Type B pancreatic cell (in vitro differentiated cells): ENCODE measurements at regions not wholly inside any gene's neighbourhood (a gene's known extent, or its start where the extent isn't known, plus 50 kb on each side); places are given as distances from the start of the nearest gene placed in this dataset.

Experiments
- DNase-seq: peaks from one replicate; pipeline ENCODE4 v3.0.0; 2021; ENCODE audit warnings: mixed read lengths; ENCODE audit not compliant: unreplicated experiment; ENCODE audit errors: extremely low spot score
- H3K27ac Mint-ChIP-seq: 2 replicates; pipeline ENCODE4 v1.8.0; 2021; ENCODE audit warnings: mild to moderate bottlenecking, mixed read lengths
- H3K27me3 Mint-ChIP-seq: 2 replicates; pipeline ENCODE4 v1.8.0; 2021; ENCODE audit warnings: mixed read lengths
- H3K36me3 Mint-ChIP-seq: 2 replicates; pipeline ENCODE4 v1.8.0; 2021; ENCODE audit warnings: mixed read lengths
- H3K4me1 Mint-ChIP-seq: one replicate; pipeline ENCODE4 v1.8.0; 2021; ENCODE audit warnings: mixed read lengths; ENCODE audit not compliant: unreplicated experiment
- H3K4me3 Mint-ChIP-seq: 2 replicates; pipeline ENCODE4 v1.8.0; 2021; ENCODE audit warnings: mild to moderate bottlenecking, mixed read lengths
- H3K9me3 Mint-ChIP-seq: 2 replicates; pipeline ENCODE4 v1.8.0; 2021; ENCODE audit warnings: mixed read lengths
- TF ChIP-seq, protein P1 (sequence below): fragments of 200-600 bp; sonication (generic); conservative IDR thresholded peaks from 2 replicates; pipeline ENCODE4 v1.5.0; 2021; ENCODE audit warnings: antibody characterized with exemption, mild to moderate bottlenecking

DNA sequence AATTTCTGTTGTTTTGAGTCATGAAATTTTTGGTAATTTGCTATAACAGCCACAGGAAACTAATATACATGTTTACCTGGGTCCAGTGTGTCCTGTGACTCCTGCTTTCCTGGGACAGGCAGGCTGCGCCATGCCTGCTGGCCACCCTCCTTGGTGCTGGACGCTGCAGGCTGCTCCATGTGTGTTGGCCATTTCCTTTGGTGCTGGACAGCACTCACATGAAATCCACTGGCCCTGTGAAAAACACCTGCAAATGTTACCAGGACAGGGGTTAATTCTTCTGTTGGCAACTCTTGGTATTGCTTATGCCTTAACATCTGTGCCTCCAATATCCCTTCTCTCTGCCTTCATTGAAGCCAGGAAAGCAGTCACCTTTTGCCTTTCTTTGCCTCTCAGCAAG lies 86.9 kb upstream of the ATP10A start:
- Mint-ChIP-seq H3K4me1 (peaks cover 8% of the 10 kb centered on the region), H3K36me3 (no peaks in the 10 kb centered on the region), H3K4me3 (no peak overlapping the region), H3K27me3 (no peaks in the 10 kb centered on the region), H3K9me3 (no peaks in the 10 kb centered on the region), H3K27ac (no peak overlapping the region)
- TF ChIP-seq, protein P1, sequence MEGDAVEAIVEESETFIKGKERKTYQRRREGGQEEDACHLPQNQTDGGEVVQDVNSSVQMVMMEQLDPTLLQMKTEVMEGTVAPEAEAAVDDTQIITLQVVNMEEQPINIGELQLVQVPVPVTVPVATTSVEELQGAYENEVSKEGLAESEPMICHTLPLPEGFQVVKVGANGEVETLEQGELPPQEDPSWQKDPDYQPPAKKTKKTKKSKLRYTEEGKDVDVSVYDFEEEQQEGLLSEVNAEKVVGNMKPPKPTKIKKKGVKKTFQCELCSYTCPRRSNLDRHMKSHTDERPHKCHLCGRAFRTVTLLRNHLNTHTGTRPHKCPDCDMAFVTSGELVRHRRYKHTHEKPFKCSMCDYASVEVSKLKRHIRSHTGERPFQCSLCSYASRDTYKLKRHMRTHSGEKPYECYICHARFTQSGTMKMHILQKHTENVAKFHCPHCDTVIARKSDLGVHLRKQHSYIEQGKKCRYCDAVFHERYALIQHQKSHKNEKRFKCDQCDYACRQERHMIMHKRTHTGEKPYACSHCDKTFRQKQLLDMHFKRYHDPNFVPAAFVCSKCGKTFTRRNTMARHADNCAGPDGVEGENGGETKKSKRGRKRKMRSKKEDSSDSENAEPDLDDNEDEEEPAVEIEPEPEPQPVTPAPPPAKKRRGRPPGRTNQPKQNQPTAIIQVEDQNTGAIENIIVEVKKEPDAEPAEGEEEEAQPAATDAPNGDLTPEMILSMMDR: no peak
- no peak for DNase-seq

DNA sequence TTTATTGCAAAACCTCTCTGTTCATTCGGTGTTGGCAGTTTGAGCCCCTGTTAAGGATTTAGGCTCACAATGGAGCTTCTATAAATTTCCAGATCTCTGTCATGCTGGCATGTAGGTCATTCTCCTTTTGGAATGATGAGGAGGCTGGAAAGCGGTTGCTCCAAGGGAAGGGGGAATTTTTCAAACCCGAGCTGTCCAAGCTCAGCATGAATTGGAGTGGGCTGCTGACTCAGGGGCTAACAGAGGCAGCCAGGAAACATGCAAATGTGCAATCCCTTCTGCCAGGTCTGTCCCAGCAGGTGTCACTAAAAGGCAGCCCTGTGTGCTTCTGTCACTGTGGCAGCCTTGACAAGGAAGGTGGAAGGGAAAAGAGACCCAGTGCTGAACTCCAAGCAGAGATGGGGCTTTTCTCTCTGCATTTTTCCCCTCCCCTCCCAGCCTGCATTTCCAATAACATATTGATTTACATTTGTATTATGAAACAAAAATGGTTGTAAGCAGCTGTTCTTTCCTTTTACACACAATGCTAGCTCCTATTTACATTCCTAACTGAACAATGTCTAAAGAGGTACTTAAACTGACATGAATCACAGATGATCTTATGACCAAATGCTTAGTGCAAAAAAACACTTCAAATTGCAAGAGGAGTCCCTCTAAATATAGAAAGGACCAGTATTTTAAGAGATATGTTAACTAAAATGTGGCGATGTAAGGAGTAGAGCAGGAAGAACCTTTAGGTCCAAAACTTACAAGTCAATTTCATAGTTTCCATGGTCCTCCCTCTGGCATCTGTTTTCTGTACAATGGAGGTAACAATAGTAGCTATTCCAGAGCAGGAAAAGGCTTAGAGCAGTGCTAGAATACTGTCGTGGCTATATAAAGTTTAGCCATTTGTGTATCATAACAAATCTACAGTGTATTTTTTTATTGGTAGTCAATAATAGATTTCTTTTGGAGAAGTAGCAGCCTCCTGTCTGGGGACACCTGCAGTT lies 84.5 kb upstream of the ATP10A start:
- H3K27me3 Mint-ChIP-seq: no peaks in the 10 kb centered on the region
- TF ChIP-seq, protein P1: peak; percentile 37
- H3K4me1 Mint-ChIP-seq: peaks cover 9% of the 10 kb centered on the region
- no peak overlapping the region for H3K27ac Mint-ChIP-seq
- H3K4me3 Mint-ChIP-seq: peak overlapping the region; percentile 12
- no peak for DNase-seq
- H3K36me3 Mint-ChIP-seq: no peaks in the 10 kb centered on the region
- H3K9me3 Mint-ChIP-seq: no peaks in the 10 kb centered on the region

DNA sequence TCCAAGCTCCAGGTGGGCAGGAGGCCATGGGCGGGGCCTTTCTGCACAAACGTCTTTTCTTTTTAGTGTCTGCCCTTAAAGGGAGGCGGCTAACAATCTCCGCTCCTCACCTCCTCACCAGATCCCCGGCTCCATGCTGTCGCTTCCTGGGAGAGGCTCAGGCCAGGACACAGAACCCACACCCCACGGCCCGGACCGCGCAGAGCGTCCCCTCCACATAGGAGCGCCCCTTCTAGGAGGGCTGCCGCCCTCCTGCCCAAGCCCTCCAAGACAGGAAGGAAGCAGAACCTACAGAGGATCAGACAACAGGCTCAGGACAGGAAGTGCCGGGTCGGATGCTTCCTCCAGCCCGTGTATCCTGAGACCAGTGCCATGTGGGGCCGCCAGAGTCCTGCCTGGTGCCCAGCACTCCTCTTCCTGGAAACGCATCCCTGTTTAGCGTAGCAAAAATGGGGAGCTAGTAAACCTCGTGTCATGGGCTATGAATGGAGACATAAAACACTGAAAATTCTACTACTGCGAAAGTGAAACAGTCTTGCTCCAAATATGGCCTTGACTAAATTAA lies 83.2 kb upstream of the ATP10A start:
- Mint-ChIP-seq H3K27ac (no peak overlapping the region), H3K36me3 (no peaks in the 10 kb centered on the region), H3K4me1 (peaks cover 16% of the 10 kb centered on the region), H3K9me3 (no peaks in the 10 kb centered on the region), H3K4me3 (no peak overlapping the region), H3K27me3 (no peaks in the 10 kb centered on the region)
- no peak for DNase-seq
- TF ChIP-seq, protein P1: no peak

DNA sequence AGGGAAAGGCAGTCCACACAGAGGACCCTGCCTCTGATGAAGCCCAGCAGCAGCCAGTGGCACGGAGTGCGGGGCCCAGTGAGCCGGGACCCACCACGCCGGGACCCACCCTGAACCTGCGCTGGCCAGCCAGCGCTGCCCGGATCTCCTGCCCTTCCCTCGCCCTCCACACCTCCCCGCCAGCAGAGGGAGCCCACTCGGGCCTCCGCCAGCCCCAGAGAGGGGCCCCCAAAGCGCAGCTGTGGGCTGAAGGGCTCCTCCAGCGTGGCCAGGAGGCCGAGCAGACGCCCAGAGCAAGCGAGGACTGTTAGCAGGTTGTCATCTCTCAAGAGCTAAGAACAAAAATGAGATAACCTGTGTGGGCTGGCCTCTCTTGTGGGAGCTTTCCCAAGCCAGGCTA lies 81.3 kb upstream of the ATP10A start:
- Mint-ChIP-seq H3K4me1 (peaks cover 16% of the 10 kb centered on the region), H3K27me3 (no peaks in the 10 kb centered on the region), H3K27ac (no peak overlapping the region), H3K4me3 (no peak overlapping the region), H3K9me3 (no peaks in the 10 kb centered on the region), H3K36me3 (no peaks in the 10 kb centered on the region)
- no peak for DNase-seq
- TF ChIP-seq, protein P1: no peak

DNA sequence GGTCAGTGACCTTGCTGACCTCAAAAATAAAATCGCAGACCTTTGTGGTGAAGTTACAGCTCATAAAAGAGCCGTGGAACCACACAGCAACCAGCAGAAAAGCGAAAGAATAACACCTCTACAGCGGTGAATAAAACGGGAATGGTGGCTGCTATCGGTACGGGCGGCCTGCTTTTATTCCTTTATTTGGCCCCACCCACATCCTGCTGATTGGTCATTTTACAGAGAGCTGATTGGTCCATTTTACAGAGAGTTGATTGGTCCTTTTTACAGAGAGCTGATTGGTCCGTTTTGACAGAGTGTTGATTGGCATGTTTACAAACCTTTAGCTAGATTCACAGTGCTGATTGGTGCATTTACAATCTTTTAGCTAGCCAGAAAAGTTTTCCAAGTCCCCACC lies 80.7 kb upstream of the ATP10A start:
- Mint-ChIP-seq H3K9me3 (no peaks in the 10 kb centered on the region), H3K27me3 (no peaks in the 10 kb centered on the region), H3K4me1 (peaks cover 16% of the 10 kb centered on the region), H3K4me3 (no peak overlapping the region), H3K27ac (no peak overlapping the region), H3K36me3 (no peaks in the 10 kb centered on the region)
- no peak for DNase-seq
- TF ChIP-seq, protein P1: no peak
